Liver (tissue), 8 donors: ENCODE measurements at regions not wholly inside any gene's neighbourhood (a gene's known extent, or its start where the extent isn't known, plus 50 kb on each side); places are given as distances from the start of the nearest gene placed in this dataset.

Experiments used
- DNase-seq: peaks from one replicate; pipeline ENCODE4 v3.0.0-alpha.2; 2017; ENCODE audit warnings: low spot score
- H3K27ac ChIP-seq, 2 donors: one replicate each; pipeline ENCODE4 v1.7.0; 2013; ENCODE audit warnings: inconsistent platforms in 2 of 2, low read length in 2 of 2, control low read depth in 1 of 2, low read depth in 1 of 2, mild to moderate bottlenecking in 1 of 2
- H3K27me3 ChIP-seq, 4 donors: one replicate each; pipeline versions ENCODE4 v1.6.1 to v1.7.0; 2013; ENCODE audit warnings: low read length in 3 of 4, inconsistent platforms in 1 of 4, mild to moderate bottlenecking in 1 of 4, moderate library complexity in 1 of 4; ENCODE audit not compliant: control insufficient read depth in 4 of 4, insufficient read depth in 4 of 4
- H3K36me3 ChIP-seq, 4 donors: one replicate each; pipeline versions ENCODE4 v1.6.1 to v1.7.0; 2013; ENCODE audit warnings: low read length in 3 of 4, mild to moderate bottlenecking in 3 of 4, low read depth in 1 of 4, moderate library complexity in 1 of 4; ENCODE audit not compliant: control insufficient read depth in 4 of 4, insufficient read depth in 3 of 4
- H3K4me1 ChIP-seq, 4 donors: one replicate each; pipeline versions ENCODE4 v1.6.1 to v1.7.0; 2013; ENCODE audit warnings: low read length in 3 of 4, mild to moderate bottlenecking in 3 of 4, moderate library complexity in 1 of 4; ENCODE audit not compliant: control insufficient read depth in 4 of 4, insufficient read depth in 4 of 4
- H3K4me3 ChIP-seq, 3 donors: one replicate each; pipeline versions ENCODE4 v1.6.1 to v1.7.0; 2013; ENCODE audit warnings: low read length in 3 of 3, control low read depth in 1 of 3, low read depth in 1 of 3, mild to moderate bottlenecking in 1 of 3
- H3K9ac ChIP-seq, 2 donors: one replicate each; pipeline ENCODE4 v1.7.0; 2013; ENCODE audit warnings: low read length in 2 of 2, mild to moderate bottlenecking in 2 of 2, moderate library complexity in 2 of 2, control low read depth in 1 of 2, low read depth in 1 of 2
- H3K9me3 ChIP-seq, 4 donors: one replicate each; pipeline versions ENCODE4 v1.6.1 to v1.7.0; 2013; ENCODE audit warnings: low read length in 3 of 4; ENCODE audit not compliant: control insufficient read depth in 4 of 4
- EGR1 ChIP-seq, 2 donors: IDR thresholded peaks; 2 replicates each; pipeline ENCODE4 v1.6.1; 2016 to 2018; ENCODE audit warnings: antibody characterized with exemption in 2 of 2, low read depth in 2 of 2
- FOXA2 ChIP-seq: IDR thresholded peaks from 2 replicates; pipeline ENCODE4 v1.6.1; 2016; ENCODE audit warnings: antibody characterized with exemption
- GABPA ChIP-seq, 2 donors: IDR thresholded peaks in 1 of 2; conservative IDR thresholded peaks in 1 of 2; 2 replicates each; pipeline ENCODE4 v1.6.1; 2016; ENCODE audit warnings: antibody characterized with exemption in 2 of 2, mild to moderate bottlenecking in 1 of 2, moderate library complexity in 1 of 2
- HNF4A ChIP-seq, 2 donors: conservative IDR thresholded peaks; 2 replicates each; pipeline ENCODE4 v1.6.1; 2016; ENCODE audit warnings: antibody characterized with exemption in 2 of 2, mild to moderate bottlenecking in 2 of 2
- HNF4G ChIP-seq: IDR thresholded peaks from 2 replicates; pipeline ENCODE4 v1.6.1; 2016; ENCODE audit warnings: antibody characterized with exemption
- JUND ChIP-seq, 2 donors: IDR thresholded peaks; 2 replicates each; pipeline ENCODE4 v1.6.1; 2016; ENCODE audit warnings: antibody characterized with exemption in 2 of 2
- MAX ChIP-seq: IDR thresholded peaks from 2 replicates; pipeline ENCODE4 v1.6.1; 2016; ENCODE audit warnings: antibody characterized with exemption
- RAD21 ChIP-seq, 2 donors: IDR thresholded peaks; 2 replicates each; pipeline ENCODE4 v1.6.1; 2016; ENCODE audit warnings: antibody characterized with exemption in 2 of 2, mild to moderate bottlenecking in 2 of 2
- REST ChIP-seq: IDR thresholded peaks from 2 replicates; pipeline ENCODE4 v1.6.1; 2016; ENCODE audit warnings: antibody characterized with exemption, mild to moderate bottlenecking
- SP1 ChIP-seq: IDR thresholded peaks from 2 replicates; pipeline ENCODE4 v1.6.1; 2018; ENCODE audit warnings: antibody characterized with exemption, mild to moderate bottlenecking
- TAF1 ChIP-seq: conservative IDR thresholded peaks from 2 replicates; pipeline ENCODE4 v1.6.1; 2016; ENCODE audit warnings: antibody characterized with exemption, mild to moderate bottlenecking
- YY1 ChIP-seq: IDR thresholded peaks from 2 replicates; pipeline ENCODE4 v1.6.1; 2016; ENCODE audit warnings: antibody characterized with exemption, mild to moderate bottlenecking
- ZBTB33 ChIP-seq: IDR thresholded peaks from 2 replicates; pipeline ENCODE4 v1.6.1; 2016; ENCODE audit warnings: antibody characterized with exemption
- WGBS: extraction: QIAGEN DNeasy Blood & Tissue Kit; methylation state at CpG from one replicate; pipeline ENCODE4 v1.1.7; 2013; 5-methylcytosine and 5-hydroxymethylcytosine counted together
- TF ChIP-seq, protein P1 (sequence below): fragments of 150-350 bp; IDR thresholded peaks from 2 replicates; pipeline ENCODE4 v1.5.1; 2017; ENCODE audit warnings: improper control_type of control experiment, low read depth, low read length; ENCODE audit not compliant: missing input control
- TF ChIP-seq, protein P2 (sequence below): IDR thresholded peaks from 2 replicates; pipeline ENCODE4 v1.6.1; 2016; ENCODE audit warnings: antibody characterized with exemption
- donor health status: healthy.
- donor health status: healthy.
- donor health status: healthy.
- donor health status: healthy.
- donor health status: healthy.

DNA sequence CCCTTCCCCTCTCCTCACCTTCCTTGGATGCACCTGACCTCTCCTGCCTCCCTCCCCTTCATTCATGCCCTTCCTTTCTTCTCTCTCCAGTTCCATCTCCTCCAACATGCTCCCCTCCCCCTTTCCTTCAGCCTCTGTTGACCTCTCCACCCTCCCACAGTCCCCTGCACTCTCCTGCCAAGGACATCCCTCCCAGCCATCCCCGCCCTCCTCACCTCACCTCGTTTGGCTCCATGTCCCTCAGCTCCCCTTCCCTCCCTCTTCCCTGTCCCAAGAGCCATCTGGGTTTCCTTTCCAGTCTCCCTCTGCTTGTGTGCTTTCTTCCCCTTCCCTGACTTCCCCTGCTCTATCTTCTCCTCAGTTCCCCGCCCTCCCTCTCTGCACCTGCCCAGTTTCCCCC, 819.7 kb downstream of the KCNJ18 start:
- DNase-seq = no peak
- no peaks in the 10 kb centered on the region for H3K36me3 ChIP-seq
- H3K4me3 ChIP-seq = no peak overlapping the region
- H3K9ac ChIP-seq = no peak overlapping the region
- no peaks in the 10 kb centered on the region for H3K27me3 ChIP-seq
- H3K4me1 ChIP-seq = no peaks in the 10 kb centered on the region
- H3K27ac ChIP-seq = no peak overlapping the region
- no peaks in the 10 kb centered on the region for H3K9me3 ChIP-seq
- WGBS = 53% methylated on average over 3 of the region's 3 CpGs
- TF ChIP-seq HNF4G (no peak), REST (no peak), ZBTB33 (no peak), GABPA (IDR thresholded peaks at IDR 0.05 in 1 of 2, conservative IDR thresholded peaks at IDR 0.05 in 1 of 2) (no peak), FOXA2 (no peak), TAF1 (no peak), JUND (IDR thresholded peaks at IDR 0.05) (no peak)
- TF ChIP-seq, protein P1, sequence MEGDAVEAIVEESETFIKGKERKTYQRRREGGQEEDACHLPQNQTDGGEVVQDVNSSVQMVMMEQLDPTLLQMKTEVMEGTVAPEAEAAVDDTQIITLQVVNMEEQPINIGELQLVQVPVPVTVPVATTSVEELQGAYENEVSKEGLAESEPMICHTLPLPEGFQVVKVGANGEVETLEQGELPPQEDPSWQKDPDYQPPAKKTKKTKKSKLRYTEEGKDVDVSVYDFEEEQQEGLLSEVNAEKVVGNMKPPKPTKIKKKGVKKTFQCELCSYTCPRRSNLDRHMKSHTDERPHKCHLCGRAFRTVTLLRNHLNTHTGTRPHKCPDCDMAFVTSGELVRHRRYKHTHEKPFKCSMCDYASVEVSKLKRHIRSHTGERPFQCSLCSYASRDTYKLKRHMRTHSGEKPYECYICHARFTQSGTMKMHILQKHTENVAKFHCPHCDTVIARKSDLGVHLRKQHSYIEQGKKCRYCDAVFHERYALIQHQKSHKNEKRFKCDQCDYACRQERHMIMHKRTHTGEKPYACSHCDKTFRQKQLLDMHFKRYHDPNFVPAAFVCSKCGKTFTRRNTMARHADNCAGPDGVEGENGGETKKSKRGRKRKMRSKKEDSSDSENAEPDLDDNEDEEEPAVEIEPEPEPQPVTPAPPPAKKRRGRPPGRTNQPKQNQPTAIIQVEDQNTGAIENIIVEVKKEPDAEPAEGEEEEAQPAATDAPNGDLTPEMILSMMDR = no peak

GRCh38 chr17:22512506-22512905, 820.2 kb downstream of the KCNJ18 start:
- no peaks in the 10 kb centered on the region for H3K27me3 ChIP-seq
- H3K9me3 ChIP-seq = no peaks in the 10 kb centered on the region
- WGBS = 84% methylated on average over 6 of the region's 6 CpGs
- no peak for TF ChIP-seq EGR1 (IDR thresholded peaks at IDR 0.05; ENCODE audit: low read depth in 2 of 2)
- no peak for TF ChIP-seq GABPA (IDR thresholded peaks at IDR 0.05 in 1 of 2, conservative IDR thresholded peaks at IDR 0.05 in 1 of 2)
- TF ChIP-seq JUND (IDR thresholded peaks at IDR 0.05) = no peak
- TF ChIP-seq YY1 = no peak
- TF ChIP-seq, protein P2, sequence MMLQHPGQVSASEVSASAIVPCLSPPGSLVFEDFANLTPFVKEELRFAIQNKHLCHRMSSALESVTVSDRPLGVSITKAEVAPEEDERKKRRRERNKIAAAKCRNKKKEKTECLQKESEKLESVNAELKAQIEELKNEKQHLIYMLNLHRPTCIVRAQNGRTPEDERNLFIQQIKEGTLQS = no peak
- TF ChIP-seq REST = no peak
- no peak for TF ChIP-seq ZBTB33
- TF ChIP-seq HNF4A (conservative IDR thresholded peaks at IDR 0.05) = no peak
- no peak for TF ChIP-seq SP1
- TF ChIP-seq, protein P1 = no peak
- TF ChIP-seq TAF1 = no peak
- no peak for TF ChIP-seq MAX
- TF ChIP-seq FOXA2 = no peak
- no peak for TF ChIP-seq RAD21 (IDR thresholded peaks at IDR 0.05)
- TF ChIP-seq HNF4G = no peak

More at GRCh38 chr17:22512506-22512905, 820.2 kb downstream of the KCNJ18 start:
- Histone ChIP-seq H3K4me1 (no peaks in the 10 kb centered on the region), H3K4me3 (no peak overlapping the region), H3K9ac (no peak overlapping the region), H3K36me3 (no peaks in the 10 kb centered on the region), H3K27ac (no peak overlapping the region)
- peak; percentile 20 for DNase-seq
